ENCODE measurements at regions not wholly inside any gene's neighbourhood (a gene's known extent, or its start where the extent isn't known, plus 50 kb on each side); places are given as distances from the start of the nearest gene placed in this dataset.

DNA sequence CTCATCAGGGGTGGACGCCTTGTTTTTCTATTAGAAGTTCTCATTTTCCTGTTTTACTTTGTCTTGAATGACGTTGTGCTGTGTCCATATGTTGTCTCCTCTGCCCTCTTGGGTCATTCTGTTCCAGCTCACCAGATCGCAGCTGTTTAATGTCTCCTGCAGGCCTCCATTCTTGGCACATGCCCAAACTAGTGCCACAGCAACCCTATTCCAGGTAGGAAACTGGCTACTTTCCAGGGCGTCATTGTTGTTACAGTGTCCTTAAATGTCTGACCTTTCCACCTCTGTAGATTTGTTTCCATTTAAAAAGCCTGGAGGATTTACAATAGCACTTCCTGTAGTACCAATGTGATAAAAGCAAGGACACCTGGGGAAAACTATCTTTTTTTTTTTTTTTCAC, 500.7 kb downstream of the METTL4 start:
- DNase-seq: no peak

DNA sequence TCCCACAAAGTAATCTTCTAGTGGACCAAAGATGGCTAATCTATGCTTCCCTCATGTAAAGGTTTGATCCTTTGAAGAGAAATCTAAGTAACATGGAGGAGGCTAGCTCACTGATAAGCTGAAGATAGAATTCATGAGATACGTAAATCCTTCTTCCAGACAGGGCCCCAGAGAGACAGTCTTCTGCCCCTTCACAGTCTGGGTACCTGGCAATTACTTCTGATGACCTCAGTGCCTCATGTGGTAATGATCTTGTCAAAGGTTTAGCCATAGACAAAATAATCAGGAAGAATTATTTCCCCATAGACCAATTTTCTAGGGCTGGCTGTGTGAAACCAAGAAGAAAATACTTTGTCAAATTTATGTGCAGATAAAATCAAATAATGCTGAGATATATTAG, 495.8 kb downstream of the METTL4 start:
- DNase-seq: no peak

DNA sequence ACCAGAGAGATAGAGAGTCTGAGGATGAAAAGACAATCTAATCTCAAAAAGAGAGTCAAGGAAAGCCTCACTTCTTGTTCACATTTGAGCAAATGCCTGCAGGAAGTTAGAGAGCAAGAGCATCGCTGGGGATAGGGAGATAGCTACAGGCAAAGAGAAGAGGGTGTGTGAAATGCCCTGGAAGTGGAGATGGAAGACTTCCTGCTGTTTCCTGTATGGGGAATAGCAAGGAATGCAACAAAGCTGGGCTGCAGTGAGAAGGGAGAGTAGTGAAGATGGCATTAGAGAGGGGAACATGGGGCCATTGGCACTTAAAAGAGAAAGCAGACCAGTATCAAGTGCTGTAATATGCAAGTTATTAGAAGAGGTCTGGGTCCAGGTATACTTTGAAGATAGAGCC, 488.6 kb downstream of the METTL4 start:
- DNase-seq: no peak

DNA sequence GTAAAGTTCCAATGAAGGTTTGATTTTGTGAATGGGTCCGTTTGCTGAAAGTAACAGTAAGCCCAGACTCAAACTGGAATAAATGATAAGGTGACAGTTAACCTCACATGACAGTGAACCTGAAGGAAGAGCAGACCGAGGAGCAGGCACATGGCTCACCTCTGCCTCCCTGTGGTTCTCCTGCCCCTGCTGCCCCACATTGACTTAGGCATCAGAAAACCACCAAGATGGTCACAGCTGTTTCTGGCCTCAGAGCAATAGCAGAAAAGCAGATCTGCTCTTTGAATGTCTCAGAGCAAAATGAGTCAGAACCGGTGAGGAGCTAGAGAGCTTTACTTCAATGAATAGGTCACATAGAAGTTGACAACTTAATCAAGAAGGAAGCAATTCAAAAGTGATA, 487.6 kb downstream of the METTL4 start:
- DNase-seq: no peak

- DNase-seq: no peak
Measured at GRCh38 chr18:2086439-2086838, 484.9 kb downstream of the METTL4 start.

GRCh38 chr18:2087877-2088673, 483.2 kb downstream of the METTL4 start:
- peak; percentile 14 for DNase-seq

GRCh38 chr18:2089396-2089795, 481.9 kb downstream of the METTL4 start:
- DNase-seq: no peak

DNA sequence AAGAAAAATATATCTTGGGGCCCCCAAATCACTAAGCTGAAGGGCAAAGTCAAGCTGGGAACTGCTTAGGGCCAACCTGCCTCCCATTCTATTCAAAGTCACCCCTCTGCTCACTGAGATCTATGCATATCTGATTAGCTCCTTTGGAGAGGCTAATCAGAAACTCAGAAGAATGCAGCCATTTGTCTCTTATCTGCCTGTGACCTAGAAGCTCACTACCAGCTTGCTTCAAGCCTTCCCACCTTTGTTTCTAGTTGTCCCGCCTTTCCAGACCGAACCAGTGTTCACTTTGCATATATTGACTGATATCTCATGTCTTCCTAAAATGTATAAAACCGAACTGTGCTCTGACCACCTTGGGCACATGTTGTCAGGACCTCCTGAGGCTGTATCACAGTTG, 479.4 kb downstream of the METTL4 start:
- DNase-seq: no peak

- DNase-seq: no peak
Measured at GRCh38 chr18:2096551-2096950, 474.8 kb downstream of the METTL4 start.

GRCh38 chr18:2100694-2101213, 470.6 kb downstream of the METTL4 start:
- no peak for DNase-seq

DNA sequence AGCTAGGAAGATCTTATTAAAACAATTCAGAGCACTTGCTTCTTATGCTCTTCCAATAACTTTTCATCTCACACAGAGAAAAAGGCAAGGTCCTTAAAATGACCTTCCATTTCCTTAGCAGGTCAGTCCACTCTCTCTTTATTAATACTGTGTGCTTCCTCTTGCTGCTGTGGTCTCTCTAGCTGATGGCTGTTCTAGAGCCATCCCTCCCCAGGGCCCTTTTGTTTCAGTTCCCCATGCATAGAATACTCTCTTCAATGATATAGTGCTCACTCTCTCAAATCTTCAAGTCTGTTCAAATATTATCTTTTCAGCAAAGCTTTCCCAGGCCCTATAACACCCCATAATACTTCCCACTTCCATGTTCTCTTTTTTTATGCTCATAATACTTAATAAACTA, 469.3 kb downstream of the METTL4 start:
- no peak for DNase-seq

- DNase-seq: no peak
Measured at GRCh38 chr18:2103299-2103698, 468.0 kb downstream of the METTL4 start.

DNA sequence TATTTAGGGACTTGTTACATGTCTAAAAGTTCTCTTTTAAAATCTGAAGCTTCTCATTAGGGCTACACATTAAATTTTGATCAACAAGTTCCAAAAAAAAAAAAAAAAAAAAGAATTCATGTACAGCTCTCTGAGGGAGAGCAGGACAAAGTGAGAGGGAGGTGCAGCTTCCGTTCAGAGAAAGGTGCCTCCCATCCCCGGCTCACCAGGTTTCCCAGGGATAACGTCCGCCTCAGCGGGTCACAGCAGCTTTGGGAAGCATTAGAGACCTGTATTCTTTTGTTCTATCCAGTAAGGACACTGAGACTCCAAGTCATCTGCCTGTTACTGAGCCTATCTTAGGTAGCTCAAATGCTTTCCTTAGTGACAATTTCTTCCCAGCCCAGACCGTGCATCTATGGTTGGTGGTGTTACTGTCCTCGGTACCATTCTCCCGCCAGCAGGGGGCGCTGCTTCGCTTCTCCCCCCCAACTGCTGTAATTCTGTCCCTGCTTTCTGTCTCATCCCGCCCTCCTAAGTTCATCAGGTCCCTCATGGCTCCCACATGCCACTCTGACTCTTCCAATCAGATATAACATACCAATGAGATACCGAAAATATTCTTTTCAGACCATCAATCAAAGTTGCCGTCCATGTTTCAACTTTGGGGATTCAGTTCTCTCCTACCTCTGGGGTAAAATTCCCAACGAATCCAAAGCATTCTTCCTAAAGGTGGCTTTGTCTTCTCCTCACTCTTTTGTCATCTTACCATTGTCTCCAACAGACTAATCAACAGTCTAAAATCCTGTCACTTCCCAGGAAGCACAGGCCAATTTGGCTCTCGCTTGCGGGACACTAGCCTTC, 466.5 kb downstream of the METTL4 start:
- DNase-seq: peak; percentile 8

DNA sequence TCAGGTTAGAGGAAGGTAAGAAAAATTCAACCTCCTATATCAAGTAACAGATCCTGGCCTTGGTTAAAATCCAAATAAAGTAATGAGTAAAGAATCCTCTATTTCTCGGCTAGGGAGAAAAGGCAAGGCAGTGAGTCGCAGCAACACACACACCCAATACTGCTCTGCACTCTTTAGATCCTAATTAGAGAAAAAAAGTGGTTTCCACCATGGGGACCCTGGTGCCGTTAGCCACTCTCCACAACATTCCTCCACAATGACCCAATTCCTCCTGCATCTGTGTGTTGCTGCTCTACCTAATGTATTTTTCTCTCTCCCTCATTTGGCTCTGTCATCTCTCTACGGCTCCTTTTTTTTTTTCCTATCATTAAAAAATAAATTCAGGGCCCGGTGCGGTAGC, 462.7 kb downstream of the METTL4 start:
- DNase-seq: no peak

- no peak for DNase-seq
Measured at GRCh38 chr18:2111456-2111855, 459.8 kb downstream of the METTL4 start.

GRCh38 chr18:2112435-2113045, 458.8 kb downstream of the METTL4 start:
- no peak for DNase-seq

- DNase-seq: no peak
Measured at GRCh38 chr18:2114289-2114688, 457.0 kb downstream of the METTL4 start.

DNA sequence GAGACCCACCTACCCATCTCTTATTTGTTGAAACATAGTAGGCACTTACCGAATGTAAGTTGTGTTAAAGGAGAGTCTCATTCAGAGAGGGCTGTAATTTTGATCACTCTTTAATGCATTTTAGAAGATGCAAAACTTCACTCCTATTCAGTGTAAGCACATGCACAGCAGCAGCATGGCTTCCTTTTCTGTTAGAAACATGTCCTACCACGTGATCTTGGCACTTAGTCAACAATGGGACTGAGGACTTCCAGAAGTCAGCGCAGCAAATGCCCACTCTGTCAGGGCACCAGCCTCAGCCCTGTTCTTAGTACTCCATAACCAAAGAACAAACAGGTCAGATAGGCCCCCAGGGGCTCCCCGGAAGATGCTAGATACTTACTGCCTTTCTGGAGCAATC, 456.5 kb downstream of the METTL4 start:
- DNase-seq: no peak

- no peak for DNase-seq
Measured at GRCh38 chr18:2121224-2121623, 450.1 kb downstream of the METTL4 start.

DNA sequence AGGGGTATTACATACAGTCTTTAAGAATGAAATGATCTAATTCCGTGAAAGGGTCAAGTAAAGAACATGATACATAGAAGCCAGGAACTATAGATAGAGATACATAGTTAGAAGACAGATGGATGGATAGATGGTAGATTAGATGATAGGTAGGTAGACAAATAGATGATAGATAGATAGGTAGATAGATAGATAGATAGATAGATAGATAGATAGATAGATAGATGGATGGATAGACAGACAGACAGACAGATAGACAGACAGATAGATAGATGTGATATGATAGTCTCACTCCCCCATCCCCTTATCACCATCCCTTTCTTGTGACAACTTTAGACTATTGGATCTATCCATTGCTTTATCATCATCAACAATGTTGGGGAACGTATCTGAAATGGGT, 448.2 kb downstream of the METTL4 start:
- no peak for DNase-seq

DNA sequence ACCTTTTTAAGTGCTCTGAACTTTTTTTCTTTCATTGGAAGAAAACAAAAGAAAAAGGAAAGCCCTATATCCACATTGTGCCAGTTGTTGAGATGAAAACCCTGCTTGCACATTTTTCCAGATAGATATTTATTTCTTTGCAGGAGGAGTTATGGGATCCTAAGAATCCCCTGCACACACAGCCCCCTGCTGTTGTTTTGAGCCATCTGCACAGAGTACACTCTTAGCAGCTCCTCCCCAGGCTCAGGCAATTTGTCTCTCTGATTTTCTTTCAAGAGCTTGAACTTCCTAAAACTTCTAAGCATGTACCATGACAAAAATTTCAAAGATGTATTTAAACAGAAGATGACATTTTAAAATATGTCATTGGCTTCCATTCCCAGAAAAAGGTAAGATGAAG, 436.9 kb downstream of the METTL4 start:
- DNase-seq: no peak

DNA sequence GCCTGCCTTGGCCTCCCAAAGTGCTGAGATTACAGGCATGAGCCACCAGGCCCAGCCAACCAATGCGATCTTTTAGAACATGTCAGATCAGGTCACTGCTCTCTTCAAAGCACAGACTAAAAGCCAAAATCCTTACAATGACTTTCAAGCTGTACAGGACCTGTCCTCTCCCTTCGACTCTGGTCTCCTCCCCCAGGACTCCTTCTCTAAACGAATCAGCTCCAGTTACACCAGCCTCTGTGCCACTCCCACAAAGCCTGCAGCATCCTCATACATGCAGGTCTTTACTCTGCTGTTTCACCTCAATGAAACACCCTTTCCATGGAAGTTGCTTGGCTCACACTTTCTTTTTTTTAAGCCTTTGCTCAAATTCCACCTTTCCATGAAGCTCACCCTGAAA, 436.0 kb downstream of the METTL4 start:
- DNase-seq: no peak

GRCh38 chr18:2138552-2138951, 432.8 kb downstream of the METTL4 start:
- DNase-seq: no peak
